SK-N-SH (cell line): ENCODE measurements at regions not wholly inside any gene's neighbourhood (a gene's known extent, or its start where the extent isn't known, plus 50 kb on each side); places are given as distances from the start of the nearest gene placed in this dataset.

Experiments used
- CTCF ChIA-PET: fragments of 300-600, 350-600 bp; formaldehyde crosslinking; extraction: SDS; loops from one replicate; lab custom pipeline; 2021; lab: Yijun Ruan, JAX
- POLR2A ChIA-PET: fragments of 350-600 bp; sonication (Branson Sonifier 250); formaldehyde crosslinking; extraction: SDS; loops from one replicate; lab custom pipeline; 2020; ENCODE audit warnings: antibody characterized with exemption, inconsistent platforms; lab: Yijun Ruan, JAX
- DNase-seq: peaks from one replicate; pipeline ENCODE4 v3.0.0; 2012
- H2AFZ ChIP-seq: fragments of 200-600 bp; sonication (generic); 2 replicates; pipeline ENCODE4 v1.8.1; 2016; ENCODE audit warnings: antibody characterized with exemption, mild to moderate bottlenecking, low read depth
- H3F3A ChIP-seq: fragments of 200-600 bp; sonication (generic); replicated peaks from 2 replicates; pipeline ENCODE3; 2016; ENCODE audit warnings: antibody characterized with exemption, mild to moderate bottlenecking; ENCODE audit not compliant: insufficient read depth
- H3K27ac ChIP-seq, 2 experiments: fragments of 200-500 bp in 1 of 2; fragments of 200-600 bp in 1 of 2; sonication (Bioruptor generic) in 1 of 2; sonication (generic), shearing (Covaris generic) in 1 of 2; 2 replicates each; pipeline versions ENCODE4 v1.5.1 to v1.6.1; 2014 to 2016; ENCODE audit warnings: low read depth in 2 of 2, inconsistent platforms in 1 of 2, low read length in 1 of 2, mild to moderate bottlenecking in 1 of 2, mixed read lengths in 1 of 2
- H3K27me3 ChIP-seq: fragments of 200-600 bp; sonication (generic), shearing (Covaris generic); 2 replicates; pipeline ENCODE4 v1.6.1; 2016; ENCODE audit warnings: mixed run types; ENCODE audit not compliant: insufficient read depth
- H3K36me3 ChIP-seq, 2 experiments: fragments of 200-500 bp in 1 of 2; fragments of 200-600 bp in 1 of 2; sonication (Bioruptor generic) in 1 of 2; sonication (generic) in 1 of 2; replicated peaks in 1 of 2; 2 replicates each; pipeline versions ENCODE3 to v1.5.1; 2014 to 2016; ENCODE audit warnings: low read length in 1 of 2, mild to moderate bottlenecking in 1 of 2; ENCODE audit not compliant: insufficient read depth in 2 of 2, control insufficient read depth in 1 of 2
- H3K4me1 ChIP-seq, 2 experiments: fragments of 200-500 bp in 1 of 2; fragments of 200-600 bp in 1 of 2; sonication (Bioruptor generic) in 1 of 2; sonication (generic), shearing (Covaris generic) in 1 of 2; 2 replicates each; pipeline versions ENCODE4 v1.5.1 to v1.6.1; 2014 to 2016; ENCODE audit warnings: low read depth in 1 of 2, low read length in 1 of 2, mixed run types in 1 of 2; ENCODE audit not compliant: insufficient read depth in 2 of 2, control insufficient read depth in 1 of 2
- H3K4me2 ChIP-seq: fragments of 200-600 bp; sonication (generic), shearing (Covaris generic); 2 replicates; pipeline ENCODE4 v1.6.1; 2017; ENCODE audit warnings: mixed run types
- H3K4me3 ChIP-seq, 2 experiments: fragments of 200-500 bp in 1 of 2; fragments of 200-600 bp in 1 of 2; sonication (Bioruptor generic) in 1 of 2; sonication (generic), shearing (Covaris generic) in 1 of 2; 2 replicates each; pipeline versions ENCODE4 v1.5.1 to v1.8.1; 2014 to 2016; ENCODE audit warnings: low read depth in 2 of 2, inconsistent platforms in 1 of 2, low read length in 1 of 2, mild to moderate bottlenecking in 1 of 2, mixed read lengths in 1 of 2, moderate library complexity in 1 of 2
- H3K79me2 ChIP-seq: fragments of 200-600 bp; sonication (generic); 2 replicates; pipeline ENCODE4 v1.8.1; 2017; ENCODE audit warnings: mild to moderate bottlenecking; ENCODE audit not compliant: insufficient read depth
- H3K9ac ChIP-seq: fragments of 200-600 bp; sonication (generic); 2 replicates; pipeline ENCODE4 v1.6.1; 2017; ENCODE audit warnings: mixed run types
- H3K9me2 ChIP-seq: fragments of 200-600 bp; sonication (generic); 2 replicates; pipeline ENCODE4 v1.6.1; 2017; ENCODE audit warnings: mixed run types
- H3K9me3 ChIP-seq: fragments of 200-600 bp; sonication (generic); 2 replicates; pipeline ENCODE4 v1.6.1; 2017; ENCODE audit warnings: mixed run types, mild to moderate bottlenecking, moderate library complexity
- H4K20me1 ChIP-seq: fragments of 200-600 bp; sonication (generic); 2 replicates; pipeline ENCODE4 v1.6.1; 2017; ENCODE audit warnings: mild to moderate bottlenecking, mixed run types; ENCODE audit not compliant: insufficient read depth
- CHD2 ChIP-seq: fragments of 150-350 bp; IDR thresholded peaks from 2 replicates; pipeline ENCODE4 v1.6.1; 2018; ENCODE audit warnings: low read length; ENCODE audit not compliant: partially characterized antibody
- ELF1 ChIP-seq: IDR thresholded peaks from 2 replicates; pipeline ENCODE4 v1.4.0; 2012
- EZH2phosphoT487 ChIP-seq: fragments of 200-600 bp; sonication (generic); IDR thresholded peaks from 2 replicates; pipeline ENCODE4 v1.6.1; 2017; ENCODE audit warnings: low read depth, mixed run types, mild to moderate bottlenecking, antibody characterized with exemption, moderate library complexity, borderline replicate concordance
- FOSL2 ChIP-seq: IDR thresholded peaks from 2 replicates; pipeline ENCODE4 v1.4.0; 2012; ENCODE audit warnings: low read depth, mild to moderate bottlenecking, moderate library complexity, borderline replicate concordance
- FOXM1 ChIP-seq: IDR thresholded peaks from 2 replicates; pipeline ENCODE4 v1.4.0; 2012; ENCODE audit warnings: low read depth, mild to moderate bottlenecking
- GABPA ChIP-seq: IDR thresholded peaks from 2 replicates; pipeline ENCODE4 v1.4.0; 2012; ENCODE audit warnings: low read depth, mild to moderate bottlenecking
- GATA2 ChIP-seq: sonication (generic); formaldehyde crosslinking; IDR thresholded peaks from 2 replicates; pipeline ENCODE4 v1.5.0; 2020; ENCODE audit warnings: mild to moderate bottlenecking, missing genetic modification reagents
- JUND ChIP-seq: IDR thresholded peaks from 2 replicates; pipeline ENCODE4 v1.4.0; 2012
- MEF2A ChIP-seq: IDR thresholded peaks from 2 replicates; pipeline ENCODE4 v1.4.0; 2012; ENCODE audit warnings: low read depth, borderline replicate concordance
- MXI1 ChIP-seq: IDR thresholded peaks from 2 replicates; pipeline ENCODE4 v1.6.1; 2012; ENCODE audit warnings: mild to moderate bottlenecking, low read depth, low read length, improper control_type of control experiment
- NRF1 ChIP-seq: IDR thresholded peaks from 2 replicates; pipeline ENCODE4 v1.6.1; 2012; ENCODE audit warnings: low read depth, mild to moderate bottlenecking, low read length
- POLR2AphosphoS5 ChIP-seq: IDR thresholded peaks from 2 replicates; pipeline ENCODE4 v1.6.1; 2012; ENCODE audit warnings: low read depth, low read length
- RAD21 ChIP-seq: IDR thresholded peaks from 2 replicates; pipeline ENCODE4 v1.6.1; 2012; ENCODE audit warnings: mild to moderate bottlenecking, low read length
- RCOR1 ChIP-seq: fragments of 150-350 bp; IDR thresholded peaks from 2 replicates; pipeline ENCODE4 v1.6.1; 2017; ENCODE audit warnings: antibody characterized with exemption, low read length
- REST ChIP-seq: IDR thresholded peaks from 2 replicates; pipeline ENCODE4 v1.6.1; 2012; ENCODE audit warnings: mild to moderate bottlenecking, low read depth, low read length, moderate library complexity
- RXRA ChIP-seq: IDR thresholded peaks from 2 replicates; pipeline ENCODE4 v1.4.0; 2012; ENCODE audit warnings: low read depth, mild to moderate bottlenecking, borderline replicate concordance
- SMC3 ChIP-seq: IDR thresholded peaks from 2 replicates; pipeline ENCODE4 v1.6.1; 2012; ENCODE audit warnings: low read depth, low read length, improper control_type of control experiment
- TCF12 ChIP-seq: IDR thresholded peaks from 2 replicates; pipeline ENCODE4 v1.4.0; 2012
- YY1 ChIP-seq: IDR thresholded peaks from 2 replicates; pipeline ENCODE4 v1.4.0; 2012; ENCODE audit warnings: low read depth, mild to moderate bottlenecking
- WGBS: methylation state at CpG from one replicate; pipeline ENCODE4 v1.1.6; 2017; ENCODE audit warnings: low lambda C conversion rate; 5-methylcytosine and 5-hydroxymethylcytosine counted together
- TF ChIP-seq, protein P1 (sequence below): fragments of 150-350 bp; IDR thresholded peaks from 2 replicates; pipeline ENCODE4 v1.6.1; 2016; ENCODE audit warnings: mild to moderate bottlenecking, low read depth, low read length
- TF ChIP-seq, protein P2 (sequence below): IDR thresholded peaks from 2 replicates; pipeline ENCODE4 v1.4.0; 2012; ENCODE audit warnings: low read depth, borderline replicate concordance
- TF ChIP-seq, protein P3 (sequence below): IDR thresholded peaks from 2 replicates; pipeline ENCODE4 v1.4.0; 2012; ENCODE audit warnings: low read depth
- TF ChIP-seq, protein P4 (sequence below): IDR thresholded peaks from 2 replicates; pipeline ENCODE4 v1.4.0; 2012; ENCODE audit warnings: low read depth, borderline replicate concordance
- TF ChIP-seq, protein P5 (sequence below): IDR thresholded peaks from 2 replicates; pipeline ENCODE4; 2012

GRCh38 chr4:145278341-145279121 is 98.1 kb upstream of the OTUD4 start (continued):
- peak; percentile 96 for TF ChIP-seq MEF2A
- TF ChIP-seq, protein P1, sequence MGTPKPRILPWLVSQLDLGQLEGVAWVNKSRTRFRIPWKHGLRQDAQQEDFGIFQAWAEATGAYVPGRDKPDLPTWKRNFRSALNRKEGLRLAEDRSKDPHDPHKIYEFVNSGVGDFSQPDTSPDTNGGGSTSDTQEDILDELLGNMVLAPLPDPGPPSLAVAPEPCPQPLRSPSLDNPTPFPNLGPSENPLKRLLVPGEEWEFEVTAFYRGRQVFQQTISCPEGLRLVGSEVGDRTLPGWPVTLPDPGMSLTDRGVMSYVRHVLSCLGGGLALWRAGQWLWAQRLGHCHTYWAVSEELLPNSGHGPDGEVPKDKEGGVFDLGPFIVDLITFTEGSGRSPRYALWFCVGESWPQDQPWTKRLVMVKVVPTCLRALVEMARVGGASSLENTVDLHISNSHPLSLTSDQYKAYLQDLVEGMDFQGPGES = no peak
- TF ChIP-seq, protein P2, sequence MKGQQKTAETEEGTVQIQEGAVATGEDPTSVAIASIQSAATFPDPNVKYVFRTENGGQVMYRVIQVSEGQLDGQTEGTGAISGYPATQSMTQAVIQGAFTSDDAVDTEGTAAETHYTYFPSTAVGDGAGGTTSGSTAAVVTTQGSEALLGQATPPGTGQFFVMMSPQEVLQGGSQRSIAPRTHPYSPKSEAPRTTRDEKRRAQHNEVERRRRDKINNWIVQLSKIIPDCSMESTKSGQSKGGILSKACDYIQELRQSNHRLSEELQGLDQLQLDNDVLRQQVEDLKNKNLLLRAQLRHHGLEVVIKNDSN = no peak
- no peak for TF ChIP-seq MXI1
- TF ChIP-seq RXRA = no peak
- TF ChIP-seq EZH2phosphoT487 = no peak
- peak; percentile 14; the same call in 1 of the 2 replicates for TF ChIP-seq POLR2AphosphoS5
- peak; percentile 57; the same call in 1 of the 2 replicates for TF ChIP-seq FOSL2
- no peak for TF ChIP-seq RAD21
- TF ChIP-seq TCF12 = peak; percentile 50; the same call in 1 of the 2 replicates
- TF ChIP-seq, protein P3, sequence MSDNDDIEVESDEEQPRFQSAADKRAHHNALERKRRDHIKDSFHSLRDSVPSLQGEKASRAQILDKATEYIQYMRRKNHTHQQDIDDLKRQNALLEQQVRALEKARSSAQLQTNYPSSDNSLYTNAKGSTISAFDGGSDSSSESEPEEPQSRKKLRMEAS = 0 out of 2 replicates have a peak, but pooled peaks have one; percentile 9

- DNase-seq = no peak
- no peak overlapping the region for H3K9ac ChIP-seq
- peaks cover 5 to 12% of the 10 kb centered on the region in 2 experiments; a peak in 3 of 4 replicates for H3K4me1 ChIP-seq
- H3K79me2 ChIP-seq = no peaks in the 10 kb centered on the region
- no peaks in the 10 kb centered on the region for H3K36me3 ChIP-seq
- no peaks in the 10 kb centered on the region for H3K27me3 ChIP-seq
- peaks cover 14% of the 10 kb centered on the region for H3F3A ChIP-seq
- 83% methylated on average over 1 of the region's 1 CpG for WGBS
- no peak overlapping the region for H3K4me3 ChIP-seq
- no peak overlapping the region for H3K4me2 ChIP-seq
- H3K27ac ChIP-seq = no peak overlapping the region
- POLR2A ChIA-PET = no interaction called here
- CTCF ChIA-PET = interaction anchor here (1.0 kb wide), 1 partner anchor 10 kb away, joined by 3 read pairs; no protein-coding TSS in a partner anchor
- H4K20me1 ChIP-seq = no peaks in the 10 kb centered on the region
- H2AFZ ChIP-seq = no peak overlapping the region
- no peaks in the 10 kb centered on the region for H3K9me2 ChIP-seq
- H3K9me3 ChIP-seq = no peaks in the 10 kb centered on the region
- TF ChIP-seq JUND (no peak), GABPA (no peak), ELF1 (no peak), FOXM1 (no peak), CHD2 (no peak), TCF12 (no peak), NRF1 (no peak), REST (no peak), YY1 (no peak), RAD21 (no peak), SMC3 (no peak), RCOR1 (no peak), GATA2 (CRISPR knock-in tag) (no peak), POLR2AphosphoS5 (no peak)
- TF ChIP-seq, protein P4, sequence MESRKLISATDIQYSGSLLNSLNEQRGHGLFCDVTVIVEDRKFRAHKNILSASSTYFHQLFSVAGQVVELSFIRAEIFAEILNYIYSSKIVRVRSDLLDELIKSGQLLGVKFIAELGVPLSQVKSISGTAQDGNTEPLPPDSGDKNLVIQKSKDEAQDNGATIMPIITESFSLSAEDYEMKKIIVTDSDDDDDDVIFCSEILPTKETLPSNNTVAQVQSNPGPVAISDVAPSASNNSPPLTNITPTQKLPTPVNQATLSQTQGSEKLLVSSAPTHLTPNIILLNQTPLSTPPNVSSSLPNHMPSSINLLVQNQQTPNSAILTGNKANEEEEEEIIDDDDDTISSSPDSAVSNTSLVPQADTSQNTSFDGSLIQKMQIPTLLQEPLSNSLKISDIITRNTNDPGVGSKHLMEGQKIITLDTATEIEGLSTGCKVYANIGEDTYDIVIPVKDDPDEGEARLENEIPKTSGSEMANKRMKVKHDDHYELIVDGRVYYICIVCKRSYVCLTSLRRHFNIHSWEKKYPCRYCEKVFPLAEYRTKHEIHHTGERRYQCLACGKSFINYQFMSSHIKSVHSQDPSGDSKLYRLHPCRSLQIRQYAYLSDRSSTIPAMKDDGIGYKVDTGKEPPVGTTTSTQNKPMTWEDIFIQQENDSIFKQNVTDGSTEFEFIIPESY = no peak
- TF ChIP-seq, protein P3 = no peak
- TF ChIP-seq, protein P5, sequence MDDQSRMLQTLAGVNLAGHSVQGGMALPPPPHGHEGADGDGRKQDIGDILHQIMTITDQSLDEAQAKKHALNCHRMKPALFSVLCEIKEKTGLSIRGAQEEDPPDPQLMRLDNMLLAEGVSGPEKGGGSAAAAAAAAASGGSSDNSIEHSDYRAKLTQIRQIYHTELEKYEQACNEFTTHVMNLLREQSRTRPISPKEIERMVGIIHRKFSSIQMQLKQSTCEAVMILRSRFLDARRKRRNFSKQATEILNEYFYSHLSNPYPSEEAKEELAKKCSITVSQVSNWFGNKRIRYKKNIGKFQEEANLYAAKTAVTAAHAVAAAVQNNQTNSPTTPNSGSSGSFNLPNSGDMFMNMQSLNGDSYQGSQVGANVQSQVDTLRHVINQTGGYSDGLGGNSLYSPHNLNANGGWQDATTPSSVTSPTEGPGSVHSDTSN = no peak
Observed at GRCh38 chr4:145277011-145277410, 96.6 kb upstream of the OTUD4 start.
